Neural progenitor cell (in vitro differentiated cells): ENCODE measurements at regions not wholly inside any gene's neighbourhood (a gene's known extent, or its start where the extent isn't known, plus 50 kb on each side); places are given as distances from the start of the nearest gene placed in this dataset.

ENCODE experiments used
- DNase-seq: peaks from one replicate; pipeline ENCODE4 v3.0.0-alpha.2; 2016; ENCODE audit warnings: low spot score
- H2AFZ ChIP-seq: fragments of 200-600 bp; sonication (generic); replicated peaks from 2 replicates; pipeline ENCODE4 v1.6.1; 2016; ENCODE audit warnings: antibody characterized with exemption
- H3F3A ChIP-seq: fragments of 200-600 bp; sonication (generic); 2 replicates; pipeline ENCODE4 v1.6.1; 2016; ENCODE audit warnings: antibody characterized with exemption, low read depth
- H3K27ac ChIP-seq: fragments of 200-600 bp; sonication (generic); 2 replicates; pipeline ENCODE4 v1.5.1; 2016; ENCODE audit warnings: mild to moderate bottlenecking
- H3K27me3 ChIP-seq: fragments of 200-600 bp; sonication (generic); 2 replicates; pipeline ENCODE4 v1.6.1; 2016; ENCODE audit warnings: mild to moderate bottlenecking, moderate library complexity
- H3K36me3 ChIP-seq: fragments of 200-600 bp; sonication (generic); 2 replicates; pipeline ENCODE4 v1.5.1; 2016
- H3K4me1 ChIP-seq: fragments of 200-600 bp; sonication (generic); 2 replicates; pipeline ENCODE4 v1.6.1; 2016; ENCODE audit warnings: mixed run types
- H3K4me2 ChIP-seq: fragments of 200-600 bp; sonication (generic); 2 replicates; pipeline ENCODE4 v1.6.1; 2016
- H3K4me3 ChIP-seq: fragments of 200-600 bp; sonication (generic); 2 replicates; pipeline ENCODE4 v1.5.1; 2016
- H3K79me2 ChIP-seq: fragments of 200-600 bp; sonication (generic); 2 replicates; pipeline ENCODE4 v1.6.1; 2016; ENCODE audit warnings: low read depth
- H3K9ac ChIP-seq: fragments of 200-600 bp; sonication (generic); 2 replicates; pipeline ENCODE4 v1.6.1; 2016
- H3K9me3 ChIP-seq: fragments of 200-600 bp; sonication (generic); 2 replicates; pipeline ENCODE4 v1.5.1; 2016; ENCODE audit warnings: low read depth
- H4K20me1 ChIP-seq: fragments of 200-600 bp; sonication (generic); 2 replicates; pipeline ENCODE4 v1.6.1; 2016; ENCODE audit warnings: low read depth
- H3K27ac Mint-ChIP-seq: 3 replicates; pipeline ENCODE4 v1.8.0; 2021; ENCODE audit warnings: mixed read lengths
- H3K27me3 Mint-ChIP-seq: 2 replicates; pipeline ENCODE4 v1.8.0; 2022; ENCODE audit warnings: low read depth, mild to moderate bottlenecking, inconsistent platforms, moderate library complexity, mixed read lengths; ENCODE audit not compliant: insufficient read depth
- H3K36me3 Mint-ChIP-seq: 3 replicates; pipeline ENCODE4 v1.8.0; 2021; ENCODE audit warnings: mixed read lengths
- H3K4me1 Mint-ChIP-seq: 3 replicates; pipeline ENCODE4 v1.8.0; 2021; ENCODE audit warnings: mixed read lengths
- H3K4me3 Mint-ChIP-seq: 3 replicates; pipeline ENCODE4 v1.8.0; 2021; ENCODE audit warnings: mild to moderate bottlenecking, moderate library complexity, mixed read lengths
- H3K9me3 Mint-ChIP-seq: 3 replicates; pipeline ENCODE4 v1.8.0; 2020; ENCODE audit warnings: mixed read lengths
- CTCF ChIP-seq: fragments of 200-600 bp; sonication (generic); IDR thresholded peaks from 2 replicates; pipeline ENCODE4 v1.5.1; 2017; ENCODE audit warnings: antibody characterized with exemption, mild to moderate bottlenecking
- EZH2 ChIP-seq: fragments of 200-600 bp; sonication (generic); IDR thresholded peaks from 2 replicates; pipeline ENCODE4 v1.6.1; 2017; ENCODE audit warnings: antibody characterized with exemption, mild to moderate bottlenecking, moderate library complexity
- EZH2phosphoT487 ChIP-seq: fragments of 200-600 bp; sonication (generic); IDR thresholded peaks from 2 replicates; pipeline ENCODE4 v1.6.1; 2017; ENCODE audit warnings: antibody characterized with exemption

GRCh38 chr14:97771340-97772045 is 974.3 kb downstream of the VRK1 start:
- Mint-ChIP-seq H3K27me3 (peaks cover 13% of the 10 kb centered on the region), H3K4me3 (no peak overlapping the region), H3K9me3 (no peaks in the 10 kb centered on the region), H3K36me3 (no peaks in the 10 kb centered on the region), H3K27ac (no peak overlapping the region), H3K4me1 (peaks cover 5% of the 10 kb centered on the region)
- H3K36me3 ChIP-seq = no peaks in the 10 kb centered on the region
- no peak overlapping the region for H2AFZ ChIP-seq
- no peak for DNase-seq
- TF ChIP-seq CTCF = no peak
- TF ChIP-seq EZH2 = no peak
- TF ChIP-seq EZH2phosphoT487 = no peak
- no peaks in the 10 kb centered on the region for H4K20me1 ChIP-seq
- H3K4me1 ChIP-seq = no peaks in the 10 kb centered on the region
- no peak overlapping the region for H3K9ac ChIP-seq
- no peaks in the 10 kb centered on the region for H3F3A ChIP-seq
- no peaks in the 10 kb centered on the region for H3K27me3 ChIP-seq
- no peak overlapping the region for H3K4me3 ChIP-seq
- no peaks in the 10 kb centered on the region for H3K9me3 ChIP-seq
- no peak overlapping the region for H3K27ac ChIP-seq
- H3K4me2 ChIP-seq = no peak overlapping the region
- H3K79me2 ChIP-seq = no peaks in the 10 kb centered on the region

GRCh38 chr14:97773598-97773997 is 976.4 kb downstream of the VRK1 start:
- Mint-ChIP-seq H3K27me3 (peaks cover 14% of the 10 kb centered on the region), H3K4me1 (peaks cover 5% of the 10 kb centered on the region), H3K9me3 (no peaks in the 10 kb centered on the region), H3K27ac (no peak overlapping the region), H3K36me3 (no peaks in the 10 kb centered on the region), H3K4me3 (no peak overlapping the region)
- H3K4me3 ChIP-seq = no peak overlapping the region
- no peaks in the 10 kb centered on the region for H3K27me3 ChIP-seq
- no peak overlapping the region for H3K4me2 ChIP-seq
- no peak for TF ChIP-seq EZH2phosphoT487
- TF ChIP-seq EZH2 = no peak
- TF ChIP-seq CTCF = no peak
- no peaks in the 10 kb centered on the region for H3F3A ChIP-seq
- H3K9ac ChIP-seq = no peak overlapping the region
- H2AFZ ChIP-seq = no peak overlapping the region
- no peaks in the 10 kb centered on the region for H3K9me3 ChIP-seq
- H3K27ac ChIP-seq = no peak overlapping the region
- no peak for DNase-seq
- H3K36me3 ChIP-seq = no peaks in the 10 kb centered on the region
- no peaks in the 10 kb centered on the region for H3K79me2 ChIP-seq
- H4K20me1 ChIP-seq = no peaks in the 10 kb centered on the region
- no peaks in the 10 kb centered on the region for H3K4me1 ChIP-seq

GRCh38 chr14:97776890-97777558 is 979.8 kb downstream of the VRK1 start:
- Histone ChIP-seq H3K9me3 (no peaks in the 10 kb centered on the region), H2AFZ (no peak overlapping the region), H3K4me2 (no peak overlapping the region), H3K36me3 (no peaks in the 10 kb centered on the region), H4K20me1 (no peaks in the 10 kb centered on the region), H3K9ac (no peak overlapping the region), H3K27me3 (no peaks in the 10 kb centered on the region), H3K4me1 (no peaks in the 10 kb centered on the region), H3F3A (no peaks in the 10 kb centered on the region), H3K27ac (no peak overlapping the region), H3K4me3 (no peak overlapping the region), H3K79me2 (no peaks in the 10 kb centered on the region)
- Mint-ChIP-seq H3K4me1 (no peaks in the 10 kb centered on the region), H3K4me3 (no peak overlapping the region), H3K36me3 (no peaks in the 10 kb centered on the region), H3K27ac (no peak overlapping the region), H3K9me3 (no peaks in the 10 kb centered on the region), H3K27me3 (peaks cover 6% of the 10 kb centered on the region)
- TF ChIP-seq EZH2phosphoT487 = no peak
- no peak for TF ChIP-seq EZH2
- TF ChIP-seq CTCF = no peak
- DNase-seq = no peak
